HG03139 (cell line): ENCODE measurements at regions not wholly inside any gene's neighbourhood (a gene's known extent, or its start where the extent isn't known, plus 50 kb on each side); places are given as distances from the start of the nearest gene placed in this dataset.

ENCODE experiments used
- ATAC-seq: cut with Tn5 transposase; IDR thresholded peaks from one replicate; pipeline ENCODE4 v1.9.1; 2021; ENCODE audit not compliant: unreplicated experiment

DNA sequence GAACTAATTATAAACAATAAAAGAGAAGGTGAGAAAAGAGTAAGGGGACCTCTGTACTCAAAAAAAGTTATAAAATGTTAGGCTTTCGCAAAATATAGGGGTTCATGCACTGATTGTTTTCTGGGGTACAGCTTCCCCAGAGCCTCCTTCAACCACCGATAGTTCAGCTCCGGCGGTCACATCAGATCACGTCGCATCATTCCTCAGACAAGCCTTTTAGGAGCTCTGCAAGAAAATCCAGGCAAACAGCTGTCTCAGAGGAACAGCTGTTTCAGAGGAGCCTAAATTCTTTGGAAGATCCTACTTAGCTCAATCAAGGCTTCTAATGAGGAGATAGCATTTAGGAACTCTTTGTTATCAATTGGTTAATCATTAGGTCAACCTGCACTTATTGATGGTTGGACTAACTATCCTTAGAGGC lies 78.7 kb downstream of the MYCN start:
- no peak for ATAC-seq

DNA sequence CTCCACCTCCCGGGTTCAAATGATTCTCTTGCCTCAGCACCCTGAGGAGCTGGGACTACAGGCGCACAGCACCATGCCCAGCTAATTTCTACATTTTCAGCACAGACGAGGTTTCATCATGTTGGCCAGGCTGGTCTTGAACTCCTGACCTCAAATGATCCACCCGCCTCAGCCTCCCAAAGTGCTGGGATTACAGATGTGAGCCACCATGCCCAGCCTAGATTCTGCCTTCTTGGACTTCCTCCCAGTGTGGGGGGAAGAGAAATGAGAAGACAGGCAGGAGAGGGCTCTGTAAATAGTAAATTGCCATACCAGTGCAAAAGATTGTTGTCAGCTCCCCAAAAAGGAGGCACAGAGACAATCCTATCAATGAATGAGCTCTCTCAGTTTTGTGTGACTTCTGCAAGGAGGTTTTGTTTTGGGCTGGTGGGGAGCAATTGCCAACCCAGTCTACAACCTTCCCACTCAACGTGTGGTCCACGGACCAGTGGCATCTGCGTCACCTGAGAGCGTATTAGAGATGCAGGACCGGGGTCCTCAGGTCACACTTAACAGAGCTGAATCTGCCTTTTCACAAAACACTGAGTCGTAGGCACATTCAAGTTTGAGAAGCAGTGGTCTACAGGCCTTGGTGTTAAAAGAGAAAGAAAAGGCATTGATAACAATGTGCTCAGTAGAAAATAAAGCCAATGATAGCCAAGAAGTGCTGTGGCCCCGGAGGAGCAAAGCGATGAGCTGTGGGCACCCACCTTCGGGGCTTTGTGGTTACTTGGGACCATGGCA lies 78.1 kb downstream of the MYCN start:
- ATAC-seq: no peak

DNA sequence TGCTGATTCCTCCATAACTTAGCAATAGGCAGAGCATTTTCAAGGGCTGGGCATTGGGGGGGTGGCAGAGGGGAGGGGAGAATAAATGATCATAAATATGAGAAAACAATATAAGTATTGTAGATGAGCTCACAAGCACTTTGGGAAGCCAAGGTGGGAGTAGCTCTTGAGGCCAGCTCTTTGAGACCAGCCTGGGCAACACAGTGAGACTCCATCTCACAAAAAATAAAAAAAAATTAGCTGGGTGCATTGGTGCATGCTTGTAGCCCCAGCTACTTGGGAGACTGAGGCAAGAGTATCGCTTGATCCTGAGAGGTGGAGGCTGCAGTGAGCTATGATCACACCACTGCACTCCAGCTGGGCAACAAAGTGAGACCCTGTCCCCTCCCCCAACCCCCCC lies 75.9 kb downstream of the MYCN start:
- ATAC-seq: no peak

DNA sequence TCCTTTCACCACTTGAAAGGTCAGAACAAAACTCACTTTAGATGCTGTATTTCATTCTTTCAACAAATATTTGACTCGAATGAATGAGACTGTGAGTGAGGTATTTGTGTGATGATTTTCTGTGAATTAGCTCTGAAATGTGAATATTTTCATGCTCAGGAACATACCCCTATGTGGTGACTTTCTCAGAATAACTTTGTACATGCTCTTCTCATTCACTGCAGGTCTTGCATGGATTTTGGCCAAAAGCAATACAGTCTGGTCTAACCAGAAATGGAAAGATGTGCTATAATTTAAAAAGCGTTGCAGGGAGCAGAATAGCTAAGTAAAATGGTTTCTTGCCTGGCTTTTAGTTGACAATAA lies 75.5 kb downstream of the MYCN start:
- no peak for ATAC-seq

DNA sequence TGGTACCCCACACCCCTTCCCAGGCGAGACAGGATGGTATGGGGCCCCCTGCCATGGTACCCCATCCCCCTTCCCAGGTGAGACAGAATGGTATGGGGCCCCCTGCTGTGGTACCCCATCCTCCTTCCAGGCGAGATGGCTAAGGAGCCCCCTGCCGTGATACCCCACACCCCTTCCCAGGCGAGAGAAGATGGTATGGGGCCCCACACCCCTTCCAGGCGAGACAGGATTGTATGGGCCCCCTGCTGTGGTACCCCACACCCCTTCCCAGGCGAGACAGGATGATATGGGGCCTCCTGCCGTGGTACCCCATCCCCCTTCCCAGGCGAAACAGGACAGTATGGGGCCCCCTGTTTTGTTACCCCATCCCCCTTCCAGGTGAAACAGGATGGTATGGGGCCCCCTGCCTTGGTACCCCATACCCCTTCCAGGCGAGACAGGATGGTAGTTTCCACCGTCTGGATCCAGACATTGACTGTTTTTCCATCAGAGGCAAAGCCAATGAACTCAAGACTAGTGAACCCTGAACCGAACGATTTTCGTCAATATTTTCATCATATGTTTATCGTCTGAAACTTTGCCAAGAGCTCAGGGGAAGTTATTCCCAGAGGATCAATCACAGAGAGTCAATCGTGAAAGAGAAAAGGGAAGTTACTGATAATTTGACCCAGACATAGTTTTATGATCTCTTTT lies 75.0 kb downstream of the MYCN start:
- ATAC-seq: no peak

DNA sequence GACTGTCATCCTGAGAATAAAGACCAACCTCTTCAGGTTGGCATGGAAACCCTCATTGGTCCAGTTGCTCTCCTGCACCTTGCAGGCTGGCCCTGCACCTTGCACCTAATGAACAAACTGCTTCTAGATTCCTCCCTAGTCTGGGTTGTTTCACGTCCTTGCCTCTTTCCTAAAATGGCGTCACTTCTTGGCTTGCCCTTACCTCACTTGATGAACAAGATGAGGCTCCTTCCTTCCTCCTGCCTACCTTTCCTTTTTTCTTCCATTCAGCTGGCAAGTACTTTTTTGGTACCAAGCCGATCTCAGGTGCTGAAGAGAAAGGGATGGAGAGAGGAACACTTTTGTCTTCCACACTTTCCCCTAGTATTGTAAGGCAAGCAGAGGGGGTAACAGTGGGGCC lies 74.5 kb downstream of the MYCN start:
- no peak for ATAC-seq

DNA sequence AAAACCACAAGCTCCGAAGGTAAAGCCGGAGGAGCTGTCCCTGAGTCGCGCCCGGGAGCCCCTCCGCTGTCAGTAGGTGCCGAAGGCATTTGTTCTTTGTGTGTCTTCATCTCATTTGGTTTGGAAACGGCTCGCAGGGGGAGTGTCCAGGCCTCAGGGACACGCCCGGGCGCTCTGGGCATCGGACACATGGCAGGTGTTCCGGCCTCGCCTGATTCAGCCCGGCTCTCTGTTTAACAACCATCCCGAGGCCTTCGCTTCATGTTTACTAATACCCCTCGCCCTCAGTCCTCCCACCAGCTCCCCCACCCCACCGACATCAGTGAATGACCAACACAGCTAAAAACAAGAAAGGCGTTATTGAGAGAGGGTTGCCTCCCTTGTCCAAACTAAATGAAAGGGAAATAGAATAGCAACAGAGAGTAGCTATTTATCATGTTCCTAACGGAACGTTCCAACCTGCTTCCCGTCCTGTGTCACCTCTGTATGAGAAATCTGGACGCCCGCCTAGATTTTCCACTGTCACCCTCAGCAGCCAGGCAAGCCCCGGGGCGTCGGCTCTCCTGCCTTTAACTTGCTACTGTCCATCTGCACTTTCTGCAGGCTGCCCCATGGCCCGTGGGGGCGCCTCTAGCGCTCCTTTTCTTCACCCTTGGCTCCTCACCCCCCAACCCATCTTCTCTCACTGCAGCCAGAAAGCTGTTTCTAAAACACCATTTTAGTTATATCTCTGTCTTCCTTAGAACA lies 73.9 kb downstream of the MYCN start:
- no peak for ATAC-seq

DNA sequence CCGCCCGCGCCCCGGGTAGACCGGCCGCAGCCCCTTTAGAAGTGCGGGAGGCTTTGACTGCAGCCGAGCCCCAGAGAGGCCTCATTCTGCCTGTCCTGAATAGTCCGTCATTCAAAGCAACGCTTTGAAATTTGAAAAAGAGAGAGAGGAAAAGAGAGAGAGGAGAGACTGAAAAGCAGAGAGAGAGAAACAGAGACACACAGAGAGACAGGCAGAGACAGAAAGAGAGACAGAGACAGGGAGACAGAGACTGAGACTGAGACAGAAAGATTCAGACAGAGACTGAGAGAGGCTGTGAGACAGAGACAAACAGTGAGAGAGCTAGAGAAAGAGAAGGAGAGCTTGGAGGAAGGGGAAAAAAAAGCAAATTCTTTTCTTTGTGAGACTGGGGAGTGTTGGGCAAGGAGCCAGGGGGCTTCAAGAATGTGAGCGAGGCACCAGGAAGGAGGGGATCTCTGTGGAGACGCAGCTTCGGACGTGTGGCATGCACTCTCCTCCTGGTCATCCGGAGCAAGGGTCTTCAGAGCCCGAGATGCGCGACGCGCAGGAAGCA lies 73.1 kb downstream of the MYCN start:
- ATAC-seq: no peak

DNA sequence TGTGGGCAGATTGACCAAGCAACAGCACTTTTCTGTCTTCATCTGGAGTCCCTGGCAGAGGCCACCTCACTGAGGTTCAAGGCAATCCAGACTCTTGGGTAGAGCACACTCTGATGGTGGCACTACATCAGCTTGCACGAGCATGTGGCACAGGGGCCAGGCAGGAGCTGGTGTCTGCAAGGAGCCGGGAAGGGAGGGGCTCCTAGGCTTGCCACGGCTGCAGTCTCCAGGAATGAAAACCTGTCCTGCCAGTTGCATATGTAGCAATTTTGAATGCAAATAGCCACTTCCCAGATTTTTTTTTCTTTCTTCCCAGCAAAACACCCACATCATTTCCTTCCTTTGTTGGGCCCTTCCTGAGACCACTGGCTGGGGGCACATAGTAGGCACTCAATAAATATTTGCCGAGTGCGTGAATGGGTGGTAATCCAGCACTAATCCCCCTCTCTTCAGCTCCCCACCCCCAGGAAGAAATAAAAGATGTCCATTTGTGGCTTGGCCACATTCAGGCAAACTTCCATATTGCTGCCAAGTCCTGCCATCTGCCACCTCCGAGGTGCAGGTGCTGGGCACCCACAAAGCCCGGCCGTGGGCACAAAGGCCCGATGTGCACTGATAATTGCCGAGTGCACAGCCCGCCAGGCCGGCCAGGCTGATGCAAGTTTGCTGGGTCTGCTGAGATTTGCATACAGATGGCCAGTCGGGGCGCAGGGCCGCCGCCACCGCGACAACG lies 72.4 kb downstream of the MYCN start:
- no peak for ATAC-seq

DNA sequence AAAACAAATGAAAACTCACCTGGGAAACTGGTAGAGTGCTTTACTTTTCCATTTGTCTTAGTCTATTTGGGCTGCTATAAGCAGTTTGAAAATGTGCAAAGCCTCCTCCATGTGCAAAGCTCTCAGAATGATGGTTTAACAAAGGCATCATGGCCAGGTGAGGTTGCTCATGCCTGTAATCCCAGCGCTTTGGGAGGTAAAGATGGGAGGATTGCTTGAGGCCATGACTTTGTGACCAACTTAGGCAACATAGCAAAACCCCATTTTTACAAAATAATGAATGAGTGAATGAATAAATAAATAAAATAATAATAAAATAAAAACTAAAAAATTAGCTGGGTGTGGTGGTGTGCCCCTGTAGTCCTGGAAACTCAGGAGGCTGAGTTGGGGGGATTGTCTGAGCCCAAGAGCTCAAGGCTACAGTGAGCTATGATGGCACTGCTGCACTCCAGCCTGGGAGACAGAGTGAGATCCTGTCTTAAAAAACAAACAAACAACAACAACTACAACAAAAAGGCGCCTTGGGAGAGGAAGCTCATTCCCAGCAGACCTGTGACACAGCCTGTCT lies 71.8 kb downstream of the MYCN start:
- ATAC-seq: no peak

DNA sequence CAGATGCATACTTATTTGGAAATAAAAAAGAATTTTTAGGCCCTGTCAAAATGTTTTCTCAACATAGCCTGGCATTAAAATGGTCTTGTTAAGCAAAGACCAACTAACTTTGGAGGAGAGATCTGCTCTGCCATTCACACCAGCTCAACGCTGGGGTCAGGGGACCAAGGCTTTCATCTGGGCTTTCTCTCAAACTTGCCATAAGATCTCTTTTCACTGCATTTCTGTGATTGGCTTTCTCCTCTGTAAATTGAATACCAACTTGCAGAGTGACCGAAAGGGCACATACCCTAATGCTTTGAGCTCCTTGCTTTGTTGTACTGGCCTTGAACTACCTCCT lies 71.2 kb downstream of the MYCN start:
- no peak for ATAC-seq

DNA sequence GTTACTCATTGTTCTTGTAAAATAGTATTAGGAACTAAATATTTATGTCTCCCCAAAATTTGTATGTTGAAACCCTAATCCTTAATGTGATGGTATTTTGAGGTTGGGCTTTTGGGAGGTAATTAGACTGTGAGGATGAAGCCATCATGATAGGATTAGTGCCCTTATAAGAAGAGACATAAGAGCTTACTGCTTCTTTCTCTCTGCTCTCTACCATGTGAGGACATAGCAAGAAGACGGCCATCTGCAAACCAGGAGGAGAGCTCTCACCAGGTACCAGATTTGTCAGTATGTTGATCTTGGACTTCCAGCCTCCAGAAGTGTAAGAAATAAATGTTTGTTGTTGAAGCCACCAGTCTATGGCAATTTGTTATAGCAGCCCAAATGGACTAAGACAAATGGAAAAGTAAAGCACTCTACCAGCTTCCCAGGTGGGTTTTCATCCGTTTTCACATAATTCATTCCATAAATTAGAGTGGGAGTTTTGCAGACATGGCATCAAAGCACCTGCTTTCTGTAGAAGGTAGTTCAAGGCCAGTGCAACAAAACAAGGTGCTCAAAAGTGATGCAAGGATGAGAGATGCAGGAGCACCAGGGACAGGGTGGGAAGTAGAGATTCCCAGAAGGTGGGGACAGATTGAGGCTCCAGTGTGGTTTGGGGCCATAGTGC lies 70.7 kb downstream of the MYCN start:
- ATAC-seq: no peak

DNA sequence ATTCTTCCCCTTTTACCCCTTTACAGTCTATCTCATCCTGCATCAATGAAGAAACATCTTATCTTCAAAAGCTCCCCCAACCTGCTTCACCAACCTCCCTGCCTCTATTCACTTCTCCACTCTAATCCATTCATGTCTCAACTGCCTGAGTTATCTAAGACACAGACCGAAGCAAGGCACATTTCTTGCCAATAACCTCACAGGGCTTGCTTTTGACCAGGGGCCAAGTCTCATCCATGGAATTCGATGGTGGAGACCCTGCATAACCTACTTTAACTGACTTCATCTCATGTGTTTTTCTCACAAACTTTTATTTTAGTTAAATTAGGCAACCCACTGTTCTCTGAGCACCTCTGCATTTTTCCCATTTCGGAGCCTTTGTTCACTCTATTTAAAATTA lies 69.7 kb downstream of the MYCN start:
- ATAC-seq: no peak

DNA sequence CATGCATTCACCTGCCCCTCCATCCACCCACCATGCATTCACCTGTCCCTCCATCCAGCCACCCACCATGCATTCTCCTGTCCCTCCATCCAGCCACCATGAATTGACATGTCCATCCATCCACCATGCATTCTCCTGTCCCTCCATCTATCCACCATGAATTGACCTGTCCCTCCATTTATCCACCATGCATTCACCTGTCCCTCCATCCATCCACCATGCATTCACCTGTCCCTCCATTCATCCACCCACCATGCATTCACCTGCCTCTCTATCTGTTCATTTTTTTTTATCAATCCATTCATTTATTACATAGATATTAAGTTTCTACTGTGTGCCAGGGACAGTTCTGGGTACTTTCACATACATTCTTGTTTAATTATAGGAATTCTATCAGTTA lies 69.2 kb downstream of the MYCN start:
- ATAC-seq: no peak

DNA sequence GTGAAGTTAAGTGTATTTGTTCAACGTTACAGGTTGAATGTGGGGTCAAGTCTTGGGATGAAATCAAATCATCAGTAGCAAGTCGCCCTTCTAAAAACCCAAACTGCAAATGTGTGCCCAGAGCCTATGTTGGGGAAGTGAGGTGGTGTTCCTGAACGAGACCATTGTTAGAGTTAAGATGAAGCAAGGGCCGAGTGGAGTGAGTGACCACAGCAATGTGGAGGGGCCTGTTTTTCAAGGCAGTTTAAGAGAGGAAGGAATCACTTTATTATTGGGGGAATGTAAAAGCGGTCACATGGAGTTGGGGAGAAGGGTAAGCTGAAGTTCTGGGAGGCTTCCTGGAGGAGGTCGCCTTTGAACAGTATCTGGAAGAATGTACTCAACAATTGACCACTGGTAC lies 68.5 kb downstream of the MYCN start:
- ATAC-seq: no peak

DNA sequence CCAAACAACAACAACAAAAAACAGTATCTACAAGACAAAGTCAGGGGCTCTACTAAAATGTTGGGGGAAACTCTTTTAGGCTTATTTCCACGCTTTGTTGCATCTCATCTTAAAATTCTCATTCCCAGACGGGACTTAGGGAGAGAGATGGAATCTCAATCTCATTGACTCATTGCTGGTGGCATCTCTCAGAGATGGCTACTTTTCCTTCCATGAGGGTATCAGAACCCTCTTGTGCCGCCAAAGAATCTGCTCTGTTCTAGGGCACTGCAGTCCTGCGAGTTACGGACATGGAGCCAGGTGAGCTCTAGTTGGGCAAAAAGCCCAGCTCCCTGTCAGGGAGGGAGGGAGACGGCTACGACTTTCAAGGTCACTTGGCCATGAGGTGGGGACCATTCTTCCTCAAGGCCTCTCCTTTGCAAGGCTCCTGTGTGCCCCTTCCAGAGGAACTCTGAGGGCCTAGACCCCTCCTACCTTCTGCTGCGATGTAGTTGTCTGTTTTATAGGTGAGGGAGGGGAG lies 68.0 kb downstream of the MYCN start:
- ATAC-seq: no peak

DNA sequence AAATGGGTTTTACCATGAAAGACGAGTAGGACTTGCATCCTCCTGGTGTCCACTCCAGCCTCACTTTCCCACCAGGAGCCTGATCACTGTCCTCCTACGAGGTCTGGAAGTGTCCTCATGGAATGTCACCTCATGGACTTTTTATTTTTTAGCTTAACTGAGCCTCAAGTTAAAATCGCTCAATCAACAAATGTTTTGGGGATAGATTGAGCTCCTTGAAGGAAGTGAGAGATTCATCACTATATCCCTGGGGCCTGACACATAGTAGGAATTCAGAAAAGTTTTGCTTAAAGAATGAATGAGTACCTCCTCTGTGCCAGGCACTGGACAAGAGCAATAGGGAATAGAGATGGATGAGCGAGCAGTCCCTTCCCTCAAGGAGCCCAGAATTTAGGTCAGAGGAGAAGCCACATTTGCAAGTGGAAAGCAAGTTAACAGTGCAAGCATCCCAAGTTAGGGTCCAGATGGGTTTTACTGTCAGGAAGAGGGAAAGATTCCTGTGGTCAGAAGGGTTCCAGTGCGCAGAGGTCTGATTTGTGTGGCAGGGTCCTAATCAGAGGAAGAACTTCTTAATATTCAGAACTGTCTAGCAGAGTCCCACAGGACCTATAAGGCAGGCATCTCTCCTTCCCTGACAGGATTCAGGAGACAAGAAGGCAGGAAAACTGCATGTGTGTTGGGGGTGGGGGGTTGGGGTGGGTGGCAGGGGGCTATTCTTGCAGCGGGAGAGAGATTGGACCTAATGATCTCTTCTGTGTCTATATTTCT lies 67.0 kb downstream of the MYCN start:
- ATAC-seq: no peak

DNA sequence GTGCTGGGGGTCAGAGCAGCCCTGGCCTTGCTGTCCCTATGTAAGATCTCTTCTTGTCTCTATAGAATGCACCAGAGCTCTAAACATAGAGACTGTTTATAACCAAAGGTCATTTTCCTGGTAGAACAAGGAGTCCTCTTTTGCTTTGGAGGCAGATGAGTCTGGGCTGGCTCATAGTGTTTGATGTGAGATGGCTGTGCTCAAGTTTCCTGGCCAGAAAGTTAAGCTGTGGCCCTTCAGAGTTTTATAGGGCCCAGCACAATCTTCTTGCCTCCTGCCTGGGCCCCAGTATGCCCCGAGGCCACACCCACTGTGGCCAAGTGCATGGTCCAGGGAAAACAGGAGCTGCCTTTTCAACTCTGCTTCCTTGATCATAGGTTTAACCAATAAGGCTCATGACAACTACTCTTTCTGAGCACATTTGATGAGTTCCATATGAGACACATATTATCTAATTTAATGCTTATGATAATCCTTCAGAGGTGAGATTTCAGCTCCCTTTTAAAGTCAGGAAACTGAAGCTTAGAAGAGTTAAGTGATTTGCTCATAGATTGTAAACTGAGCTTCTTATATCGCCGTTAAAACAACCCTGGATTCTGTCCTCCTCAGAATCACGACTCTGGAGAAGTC lies 66.3 kb downstream of the MYCN start:
- no peak for ATAC-seq
